Uterus (tissue), 3 donors: ENCODE measurements at regions not wholly inside any gene's neighbourhood (a gene's known extent, or its start where the extent isn't known, plus 50 kb on each side); places are given as distances from the start of the nearest gene placed in this dataset.
A peak's percentile ranks its signal among the peaks of the same experiment; 100 is the strongest.

Experiments
- DNase-seq, 2 donors: peaks; one replicate each; pipeline ENCODE4 v3.0.0-alpha.2; 2019 to 2020
- H3K27ac ChIP-seq, 2 donors: fragments of 200-600 bp; sonication (generic); 1 replicate in 1 of 2; 2 replicates in 1 of 2; pipeline ENCODE4 v1.5.1; 2016 to 2018
- H3K27me3 ChIP-seq, 2 donors: fragments of 200-600 bp; sonication (generic); one replicate each; pipeline ENCODE4 v1.5.1; 2018 to 2019; ENCODE audit warnings: control low read depth in 1 of 2
- H3K36me3 ChIP-seq, 2 donors: fragments of 200-600 bp; sonication (generic); one replicate each; pipeline ENCODE4 v1.5.1; 2019; ENCODE audit warnings: control low read depth in 1 of 2
- H3K4me1 ChIP-seq, 2 donors: fragments of 200-600 bp; sonication (generic); one replicate each; pipeline ENCODE4 v1.5.1; 2018 to 2019; ENCODE audit warnings: control low read depth in 1 of 2
- H3K4me3 ChIP-seq, 2 donors: fragments of 200-600 bp; sonication (generic); 1 replicate in 1 of 2; 2 replicates in 1 of 2; pipeline ENCODE4 v1.5.1; 2018 to 2019; ENCODE audit warnings: mild to moderate bottlenecking in 1 of 2
- H3K9me3 ChIP-seq, 2 donors: fragments of 200-600 bp; sonication (generic); one replicate each; pipeline ENCODE4 v1.5.1; 2019; ENCODE audit warnings: control low read depth in 1 of 2
- CTCF ChIP-seq, 4 experiments: fragments of 200-600 bp in 2 of 4; fragments of 450-650 bp in 2 of 4; sonication (generic) in 2 of 4; IDR thresholded peaks; one replicate each; pipeline ENCODE4 v1.5.1; 2016 to 2019; ENCODE audit warnings: antibody characterized with exemption in 4 of 4, mild to moderate bottlenecking in 2 of 4, moderate library complexity in 1 of 4
- POLR2A ChIP-seq, 2 donors: fragments of 450-650 bp; IDR thresholded peaks; one replicate each; pipeline ENCODE4 v1.6.1; 2016; ENCODE audit warnings: antibody characterized with exemption in 2 of 2, mild to moderate bottlenecking in 1 of 2, moderate library complexity in 1 of 2
- intact Hi-C: fragments of 100-400 bp; cut with DNase I; formaldehyde crosslinking; loops from one replicate; pipeline ENCODE4 v1.15.1; 2023; ENCODE audit warnings: low total_unique reads
- donor health status: DM: yes; HTN: yes; CAD: no.

GRCh38 chr2:38174131-38174530, 98.2 kb upstream of the CYP1B1 start:
- Histone ChIP-seq H3K4me3 (no peak overlapping the region), H3K36me3 (no peaks in the 10 kb centered on the region), H3K4me1 (peaks cover 0 to 8% of the 10 kb centered on the region in 2 donors), H3K27me3 (no peaks in the 10 kb centered on the region), H3K9me3 (no peaks in the 10 kb centered on the region), H3K27ac (peak overlapping the region; percentile 58 to 64)
- intact Hi-C loops = no loop called here
- TF ChIP-seq POLR2A (IDR thresholded peaks at IDR 0.05) (no peak), CTCF (IDR thresholded peaks at IDR 0.05) (no peak)
- DNase-seq = no peak

GRCh38 chr2:38173683-38174082, 97.7 kb upstream of the CYP1B1 start:
- Histone ChIP-seq H3K4me1 (peaks cover 0 to 8% of the 10 kb centered on the region in 2 donors), H3K27ac (peak overlapping the region; percentile 58 to 64)
- intact Hi-C loops = no loop called here

GRCh38 chr2:38171208-38171855, 95.4 kb upstream of the CYP1B1 start:
- Histone ChIP-seq H3K27ac (peak overlapping the region; percentile 76 to 79), H3K27me3 (no peaks in the 10 kb centered on the region), H3K36me3 (no peaks in the 10 kb centered on the region), H3K4me3 (no peak overlapping the region), H3K9me3 (no peaks in the 10 kb centered on the region), H3K4me1 (peaks cover 0 to 8% of the 10 kb centered on the region in 2 donors)
- intact Hi-C loops = no loop called here
- no peak for DNase-seq
- no peak for TF ChIP-seq POLR2A (IDR thresholded peaks at IDR 0.05)
- TF ChIP-seq CTCF (IDR thresholded peaks at IDR 0.05) = no peak

More at GRCh38 chr2:38173683-38174082, 97.7 kb upstream of the CYP1B1 start:
- no peaks in the 10 kb centered on the region for H3K27me3 ChIP-seq
- H3K4me3 ChIP-seq = no peak overlapping the region
- no peak for TF ChIP-seq POLR2A (IDR thresholded peaks at IDR 0.05)
- no peak for TF ChIP-seq CTCF (IDR thresholded peaks at IDR 0.05)
- DNase-seq = no peak
- no peaks in the 10 kb centered on the region for H3K36me3 ChIP-seq
- H3K9me3 ChIP-seq = no peaks in the 10 kb centered on the region

- H3K4me1 ChIP-seq = peaks cover 0 to 8% of the 10 kb centered on the region in 2 donors
- no peaks in the 10 kb centered on the region for H3K9me3 ChIP-seq
- H3K27me3 ChIP-seq = no peaks in the 10 kb centered on the region
- peak overlapping the region; percentile 76 to 79 for H3K27ac ChIP-seq
- H3K36me3 ChIP-seq = no peaks in the 10 kb centered on the region
- TF ChIP-seq POLR2A (IDR thresholded peaks at IDR 0.05) = no peak
- TF ChIP-seq CTCF (IDR thresholded peaks at IDR 0.05) = no peak
- no peak for DNase-seq
- intact Hi-C loops = no loop called here
- no peak overlapping the region for H3K4me3 ChIP-seq
Observed at GRCh38 chr2:38170733-38171132, 94.8 kb upstream of the CYP1B1 start.

GRCh38 chr2:38170067-38170466, 94.1 kb upstream of the CYP1B1 start:
- no peak for TF ChIP-seq POLR2A (IDR thresholded peaks at IDR 0.05)
- TF ChIP-seq CTCF (IDR thresholded peaks at IDR 0.05) = no peak
- DNase-seq = no peak
- peak overlapping the region; percentile 76 to 79 for H3K27ac ChIP-seq
- intact Hi-C loops = no loop called here
- H3K36me3 ChIP-seq = no peaks in the 10 kb centered on the region
- no peak overlapping the region for H3K4me3 ChIP-seq
- no peaks in the 10 kb centered on the region for H3K9me3 ChIP-seq
- peaks cover 0 to 8% of the 10 kb centered on the region in 2 donors for H3K4me1 ChIP-seq
- no peaks in the 10 kb centered on the region for H3K27me3 ChIP-seq
